Neuronal stem cell (in vitro differentiated cells): ENCODE measurements at regions not wholly inside any gene's neighbourhood (a gene's known extent, or its start where the extent isn't known, plus 50 kb on each side); places are given as distances from the start of the nearest gene placed in this dataset.

Experiments
- DNase-seq: peaks from one replicate; pipeline ENCODE4 v3.0.0-alpha.2; 2013; ENCODE audit warnings: low spot score
- H2AFZ ChIP-seq: one replicate; pipeline ENCODE4 v1.6.1; 2013; ENCODE audit warnings: mild to moderate bottlenecking, low read length, inconsistent platforms
- H2AK5ac ChIP-seq: 2 replicates; pipeline ENCODE4 v1.6.1; 2013; ENCODE audit warnings: low read depth, mild to moderate bottlenecking, inconsistent platforms, low read length, moderate library complexity, mixed read lengths
- H2BK120ac ChIP-seq: 2 replicates; pipeline ENCODE4 v1.6.1; 2013; ENCODE audit warnings: low read depth, mild to moderate bottlenecking, inconsistent platforms, low read length, moderate library complexity, mixed read lengths
- H2BK12ac ChIP-seq: one replicate; pipeline ENCODE4 v1.6.1; 2013; ENCODE audit warnings: low read length, inconsistent platforms
- H2BK15ac ChIP-seq: 2 replicates; pipeline ENCODE4 v1.6.1; 2013; ENCODE audit warnings: mild to moderate bottlenecking, low read length, inconsistent platforms, mixed read lengths
- H2BK5ac ChIP-seq: one replicate; pipeline ENCODE4 v1.6.1; 2013; ENCODE audit warnings: inconsistent platforms, mild to moderate bottlenecking, low read length, moderate library complexity
- H3K14ac ChIP-seq: one replicate; pipeline ENCODE4 v1.6.1; 2013; ENCODE audit warnings: low read length, inconsistent platforms
- H3K18ac ChIP-seq: 2 replicates; pipeline ENCODE4 v1.6.1; 2013; ENCODE audit warnings: low read length, inconsistent platforms
- H3K23ac ChIP-seq: 2 replicates; pipeline ENCODE4 v1.6.1; 2013; ENCODE audit warnings: low read depth, mild to moderate bottlenecking, mixed read lengths, low read length, inconsistent platforms; ENCODE audit not compliant: poor library complexity
- H3K27ac ChIP-seq: replicated peaks from 3 replicates; pipeline ENCODE4 v1.5.1; 2013; ENCODE audit warnings: low read length, inconsistent platforms
- H3K27me3 ChIP-seq, 3 experiments: 2 replicates each; pipeline ENCODE4 v1.6.1; 2013; ENCODE audit warnings: low read length in 3 of 3, mild to moderate bottlenecking in 2 of 3, inconsistent platforms in 1 of 3, low read depth in 1 of 3, mixed read lengths in 1 of 3, moderate library complexity in 1 of 3; ENCODE audit not compliant: control insufficient read depth in 3 of 3, insufficient read depth in 3 of 3
- H3K36me3 ChIP-seq, 2 donors: replicated peaks in 1 of 2; 2 replicates each; pipeline ENCODE4 v1.6.1; 2013; ENCODE audit warnings: low read length in 2 of 2; ENCODE audit not compliant: control insufficient read depth in 2 of 2, insufficient read depth in 2 of 2
- H3K4ac ChIP-seq: 2 replicates; pipeline ENCODE4 v1.6.1; 2013; ENCODE audit warnings: inconsistent platforms, mild to moderate bottlenecking, low read length, moderate library complexity
- H3K4me1 ChIP-seq, 2 donors: 1 replicate in 1 of 2; 2 replicates in 1 of 2; pipeline ENCODE4 v1.6.1; 2013; ENCODE audit warnings: low read length in 2 of 2, low read depth in 1 of 2; ENCODE audit not compliant: control insufficient read depth in 2 of 2, insufficient read depth in 1 of 2
- H3K4me2 ChIP-seq: one replicate; pipeline ENCODE4 v1.6.1; 2013; ENCODE audit warnings: mild to moderate bottlenecking, low read length, inconsistent platforms; ENCODE audit not compliant: insufficient read depth, poor library complexity, severe bottlenecking
- H3K4me3 ChIP-seq, 2 donors: 2 replicates each; pipeline ENCODE4 v1.5.1; 2013; ENCODE audit warnings: low read length in 2 of 2, mild to moderate bottlenecking in 2 of 2, inconsistent platforms in 1 of 2, moderate library complexity in 1 of 2
- H3K79me1 ChIP-seq: one replicate; pipeline ENCODE4 v1.6.1; 2013; ENCODE audit warnings: low read depth, mild to moderate bottlenecking, inconsistent platforms, low read length, moderate library complexity
- H3K9ac ChIP-seq: one replicate; pipeline ENCODE4 v1.6.1; 2013; ENCODE audit warnings: mild to moderate bottlenecking, low read depth, low read length, inconsistent platforms; ENCODE audit not compliant: poor library complexity
- H3K9me3 ChIP-seq, 2 donors: replicated peaks in 1 of 2; 2 replicates each; pipeline versions ENCODE3 to v1.6.1; 2013; ENCODE audit warnings: low read length in 2 of 2, mild to moderate bottlenecking in 2 of 2, inconsistent platforms in 1 of 2, low read depth in 1 of 2, mixed read lengths in 1 of 2, moderate library complexity in 1 of 2; ENCODE audit not compliant: control insufficient read depth in 2 of 2, insufficient read depth in 1 of 2
- H4K8ac ChIP-seq: one replicate; pipeline ENCODE4 v1.6.1; 2013; ENCODE audit warnings: low read depth, mild to moderate bottlenecking, inconsistent platforms, low read length, moderate library complexity
- H4K91ac ChIP-seq: one replicate; pipeline ENCODE4 v1.6.1; 2013; ENCODE audit warnings: low read length, low read depth, mild to moderate bottlenecking, inconsistent platforms; ENCODE audit not compliant: poor library complexity
- WGBS, 2 donors: extraction: QIAGEN DNeasy Blood & Tissue Kit; methylation state at CpG; one replicate each; pipeline ENCODE4 v1.1.7; 2013; ENCODE audit warnings: missing lambda C conversion rate in 2 of 2, mixed read lengths in 1 of 2; ENCODE audit not compliant: insufficient read length in 2 of 2, insufficient replicate concordance in 1 of 2; ENCODE audit errors: extremely low coverage in 2 of 2; 5-methylcytosine and 5-hydroxymethylcytosine counted together

DNA sequence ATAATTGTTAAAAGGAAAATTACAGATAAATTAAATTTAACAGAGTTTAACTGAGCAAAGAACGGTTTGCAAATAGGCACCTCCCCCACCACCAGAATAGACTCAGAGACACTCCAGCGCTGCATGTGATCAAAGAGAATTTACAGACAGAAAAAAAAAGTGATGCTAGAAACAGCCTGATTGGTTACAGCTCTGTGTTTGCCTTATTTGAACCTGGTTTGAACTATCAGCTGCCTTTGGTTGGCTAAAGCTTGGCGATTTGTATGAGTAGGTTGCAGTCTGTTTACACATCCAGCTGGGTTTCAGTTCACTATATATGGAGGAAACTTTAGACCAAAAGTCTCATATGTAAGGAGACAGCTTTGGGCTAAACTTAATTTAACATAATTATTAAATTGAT lies 249.1 kb downstream of the ENC1 start:
- no peak for DNase-seq
- H3K23ac ChIP-seq: no peak overlapping the region

DNA sequence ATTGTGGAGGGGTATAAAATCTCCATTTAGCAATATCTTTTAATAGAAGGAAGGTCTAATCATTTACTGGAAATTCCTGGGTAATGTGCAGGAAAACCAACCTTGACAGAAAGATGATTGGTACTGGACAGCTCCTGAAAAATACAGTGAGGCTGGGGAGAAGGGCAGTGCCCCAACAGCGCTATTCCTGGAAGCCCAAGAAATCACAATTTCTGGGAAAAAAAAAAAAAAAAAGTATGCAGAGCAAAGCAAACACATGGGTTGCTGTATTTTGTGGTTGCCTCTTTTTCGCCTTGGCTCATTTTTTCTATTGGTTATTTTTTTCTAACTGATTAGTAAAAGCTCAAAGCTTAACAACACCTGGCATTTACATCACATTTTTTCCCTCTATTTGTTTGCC lies 249.7 kb downstream of the ENC1 start:
- Histone ChIP-seq H3K4ac (no peak overlapping the region), H3K79me1 (no peaks in the 10 kb centered on the region), H3K9ac (no peak overlapping the region), H3K18ac (no peak overlapping the region), H2BK120ac (no peak overlapping the region), H3K27me3 (no peaks in the 10 kb centered on the region), H3K9me3 (peaks cover 0 to 7% of the 10 kb centered on the region in 2 donors), H3K4me2 (no peak overlapping the region), H3K4me3 (no peak overlapping the region), H3K4me1 (peaks cover 6 to 10% of the 10 kb centered on the region in 2 donors), H2AFZ (no peak overlapping the region), H3K27ac (no peak overlapping the region), H2BK12ac (no peak overlapping the region), H3K14ac (no peak overlapping the region), H4K8ac (no peak overlapping the region), H2AK5ac (no peak overlapping the region), H3K23ac (no peak overlapping the region), H2BK15ac (no peak overlapping the region), H4K91ac (no peak overlapping the region), H2BK5ac (no peak overlapping the region), H3K36me3 (no peaks in the 10 kb centered on the region)
- WGBS, 2 donors: no CpG with 5 or more reads among the region's 2 CpGs
- no peak for DNase-seq

More for the DNA sequence above, 249.1 kb downstream of the ENC1 start:
- Histone ChIP-seq H3K4me3 (no peak overlapping the region), H3K4me2 (no peak overlapping the region), H3K79me1 (no peaks in the 10 kb centered on the region), H3K27ac (no peak overlapping the region), H3K27me3 (no peaks in the 10 kb centered on the region), H3K4ac (no peak overlapping the region), H3K18ac (no peak overlapping the region), H4K8ac (no peak overlapping the region), H2AK5ac (no peak overlapping the region), H3K36me3 (no peaks in the 10 kb centered on the region), H2AFZ (no peak overlapping the region), H3K14ac (no peak overlapping the region), H2BK120ac (no peak overlapping the region), H3K9me3 (peaks cover 0 to 7% of the 10 kb centered on the region in 2 donors), H2BK12ac (no peak overlapping the region), H3K4me1 (peaks cover 6 to 10% of the 10 kb centered on the region in 2 donors), H2BK5ac (no peak overlapping the region), H2BK15ac (no peak overlapping the region), H4K91ac (no peak overlapping the region), H3K9ac (no peak overlapping the region)
- no CpG with 5 or more reads among the region's 3 CpGs for WGBS, 2 donors

DNA sequence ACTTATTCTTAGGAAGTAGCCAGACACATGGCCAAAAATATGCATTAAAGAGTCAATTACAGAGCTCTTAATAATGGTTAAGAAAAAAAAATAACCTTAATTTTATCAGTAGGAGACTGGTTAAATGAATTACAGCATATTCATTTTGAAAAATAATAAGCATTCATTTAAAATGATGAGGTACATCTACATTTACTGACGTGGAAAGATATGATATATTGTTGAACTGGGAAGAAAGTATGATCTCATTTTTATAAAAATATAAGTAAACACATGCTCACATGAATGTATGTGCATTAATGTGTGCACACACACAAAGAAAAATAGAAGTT lies 250.3 kb downstream of the ENC1 start:
- Histone ChIP-seq H3K36me3 (no peaks in the 10 kb centered on the region), H4K8ac (no peak overlapping the region), H3K4me1 (peaks cover 6 to 9% of the 10 kb centered on the region in 2 donors), H3K9ac (no peak overlapping the region), H3K79me1 (no peaks in the 10 kb centered on the region), H2AK5ac (no peak overlapping the region), H3K14ac (no peak overlapping the region), H2BK120ac (no peak overlapping the region), H2AFZ (no peak overlapping the region), H3K27ac (no peak overlapping the region), H3K4ac (no peak overlapping the region), H3K23ac (no peak overlapping the region), H3K27me3 (no peaks in the 10 kb centered on the region), H2BK12ac (no peak overlapping the region), H2BK15ac (no peak overlapping the region), H3K18ac (no peak overlapping the region), H3K4me2 (no peak overlapping the region), H3K9me3 (peaks cover 0 to 7% of the 10 kb centered on the region in 2 donors), H2BK5ac (no peak overlapping the region), H4K91ac (no peak overlapping the region), H3K4me3 (no peak overlapping the region)
- no peak for DNase-seq
- no CpG with 5 or more reads among the region's 1 CpG for WGBS, 2 donors

DNA sequence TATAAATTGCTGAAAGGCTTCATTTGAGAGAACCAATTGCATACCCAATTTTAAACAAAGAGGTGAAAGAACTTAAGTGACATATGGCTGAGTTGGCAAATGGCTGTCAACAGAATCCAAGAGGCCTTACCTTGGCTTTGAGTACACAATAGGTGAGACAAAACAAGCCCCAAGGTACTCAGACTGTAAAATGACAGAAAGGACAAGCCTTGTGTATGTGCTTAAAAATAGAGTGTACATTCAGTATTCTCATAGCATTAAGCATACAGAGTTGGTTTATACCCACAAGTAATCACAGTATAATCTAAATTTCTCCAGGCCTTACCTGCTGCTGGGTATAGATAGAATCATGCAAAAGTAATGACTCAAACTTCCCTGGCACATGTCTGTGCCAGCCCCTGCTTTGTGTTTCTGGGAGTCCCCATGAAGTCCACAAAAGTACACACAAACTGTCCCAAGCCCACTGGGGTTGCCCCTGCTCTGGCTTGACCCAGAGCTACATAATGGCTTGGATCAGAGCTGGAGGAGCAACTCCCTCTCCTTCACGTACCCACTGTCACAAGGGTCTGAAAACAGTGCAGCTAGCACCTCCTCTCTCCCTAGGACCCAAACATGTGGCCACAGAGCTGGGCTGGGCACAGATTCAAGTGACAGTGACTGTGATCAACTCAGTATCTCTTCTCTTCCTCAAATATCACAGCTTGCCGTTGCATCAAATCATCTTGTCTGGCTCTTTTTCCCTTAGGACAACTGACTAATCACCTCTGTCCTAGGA lies 250.8 kb downstream of the ENC1 start:
- H3K4ac ChIP-seq: peak overlapping the region; percentile 32
- no peak overlapping the region for H2BK5ac ChIP-seq
- no peaks in the 10 kb centered on the region for H3K27me3 ChIP-seq
- H3K27ac ChIP-seq: no peak overlapping the region
- no peak overlapping the region for H3K9ac ChIP-seq
- H3K14ac ChIP-seq: no peak overlapping the region
- H3K4me2 ChIP-seq: no peak overlapping the region
- no peaks in the 10 kb centered on the region for H3K79me1 ChIP-seq
- no peak overlapping the region for H2BK120ac ChIP-seq
- H3K9me3 ChIP-seq: peaks cover 0 to 7% of the 10 kb centered on the region in 2 donors
- no peak overlapping the region for H2AK5ac ChIP-seq
- no peak overlapping the region for H3K23ac ChIP-seq
- DNase-seq: no peak
- no peak overlapping the region for H3K4me3 ChIP-seq
- no peak overlapping the region for H4K91ac ChIP-seq
- peak overlapping the region; percentile 5 for H3K18ac ChIP-seq
- H4K8ac ChIP-seq: no peak overlapping the region
- no peak overlapping the region for H2AFZ ChIP-seq
- H2BK15ac ChIP-seq: no peak overlapping the region
- H3K36me3 ChIP-seq: no peaks in the 10 kb centered on the region
- peaks cover 3 to 4% of the 10 kb centered on the region in 2 donors for H3K4me1 ChIP-seq
- peak overlapping the region; percentile 4 for H2BK12ac ChIP-seq
- no CpG with 5 or more reads among the region's 2 CpGs for WGBS, 2 donors
